ENCODE measurements at regions not wholly inside any gene's neighbourhood (a gene's known extent, or its start where the extent isn't known, plus 50 kb on each side); places are given as distances from the start of the nearest gene placed in this dataset.

GRCh38 chr2:45320956-45321355, 290.1 kb downstream of the SRBD1 start:
- intact Hi-C loops (cut with DNase I): no loop called here

GRCh38 chr2:45319683-45320455, 291.2 kb downstream of the SRBD1 start:
- Histone ChIP-seq H3K4me3 (no peak overlapping the region), H3K36me3 (replicated peaks in 1 of 2; ENCODE audit: insufficient read depth in 1 of 2, low read depth in 2 of 2) (no peaks in the 10 kb centered on the region), H3K27ac (no peak overlapping the region), H3K4me1 (no peaks in the 10 kb centered on the region), H3K9me3 (no peaks in the 10 kb centered on the region), H3K27me3 (no peaks in the 10 kb centered on the region)
- TF ChIP-seq POLR2A (IDR thresholded peaks at IDR 0.05) (no peak), CTCF (IDR thresholded peaks at IDR 0.05) (no peak)
- DNase-seq (no peak), ATAC-seq (no peak)
- intact Hi-C loops (cut with DNase I): no loop called here
- WGBS, 2 donors: 76 to 93% methylated on average over 7 of the region's 7 CpGs

More at GRCh38 chr2:45320956-45321355, 290.1 kb downstream of the SRBD1 start:
- Histone ChIP-seq H3K4me1 (no peaks in the 10 kb centered on the region), H3K27ac (no peak overlapping the region), H3K9me3 (no peaks in the 10 kb centered on the region), H3K27me3 (no peaks in the 10 kb centered on the region), H3K36me3 (replicated peaks in 1 of 2; ENCODE audit: insufficient read depth in 1 of 2, low read depth in 2 of 2) (no peaks in the 10 kb centered on the region), H3K4me3 (no peak overlapping the region)
- 87% methylated on average over 2 of the region's 2 CpGs for WGBS, 2 donors
- TF ChIP-seq CTCF (IDR thresholded peaks at IDR 0.05): no peak
- TF ChIP-seq POLR2A (IDR thresholded peaks at IDR 0.05): no peak
- no peak for DNase-seq
- ATAC-seq: no peak

- no peaks in the 10 kb centered on the region for H3K9me3 ChIP-seq
- no peaks in the 10 kb centered on the region for H3K27me3 ChIP-seq
- TF ChIP-seq CTCF (IDR thresholded peaks at IDR 0.05) (no peak), POLR2A (IDR thresholded peaks at IDR 0.05) (no peak)
- DNase-seq (no peak), ATAC-seq (no peak)
- intact Hi-C loops (cut with DNase I): no loop called here
- H3K27ac ChIP-seq: no peak overlapping the region
- no peaks in the 10 kb centered on the region for H3K36me3 ChIP-seq (replicated peaks in 1 of 2; ENCODE audit: insufficient read depth in 1 of 2, low read depth in 2 of 2)
- 88 to 93% methylated on average over 4 of the region's 4 CpGs for WGBS, 2 donors
- H3K4me3 ChIP-seq: no peak overlapping the region
- H3K4me1 ChIP-seq: no peaks in the 10 kb centered on the region
These were observed 292.4 kb downstream of the SRBD1 start for GRCh38 chr2:45318686-45319085.

- H3K27ac ChIP-seq: no peak overlapping the region
- no peak for ATAC-seq
- H3K36me3 ChIP-seq (replicated peaks in 1 of 2; ENCODE audit: insufficient read depth in 1 of 2, low read depth in 2 of 2): no peaks in the 10 kb centered on the region
- no peaks in the 10 kb centered on the region for H3K9me3 ChIP-seq
- TF ChIP-seq POLR2A (IDR thresholded peaks at IDR 0.05) (no peak), CTCF (IDR thresholded peaks at IDR 0.05) (no peak)
- intact Hi-C loops (cut with DNase I): no loop called here
- no peak for DNase-seq
- WGBS, 2 donors: 85 to 91% methylated on average over 8 to 10 of the region's 10 CpGs
- H3K4me3 ChIP-seq: no peak overlapping the region
- no peaks in the 10 kb centered on the region for H3K27me3 ChIP-seq
- H3K4me1 ChIP-seq: peaks cover 7% of the 10 kb centered on the region
These were observed 294.3 kb downstream of the SRBD1 start for GRCh38 chr2:45316576-45317338.

Measured in body of pancreas (tissue), 4 donors.